ENCODE measurements at regions not wholly inside any gene's neighbourhood (a gene's known extent, or its start where the extent isn't known, plus 50 kb on each side); places are given as distances from the start of the nearest gene placed in this dataset.

DNA sequence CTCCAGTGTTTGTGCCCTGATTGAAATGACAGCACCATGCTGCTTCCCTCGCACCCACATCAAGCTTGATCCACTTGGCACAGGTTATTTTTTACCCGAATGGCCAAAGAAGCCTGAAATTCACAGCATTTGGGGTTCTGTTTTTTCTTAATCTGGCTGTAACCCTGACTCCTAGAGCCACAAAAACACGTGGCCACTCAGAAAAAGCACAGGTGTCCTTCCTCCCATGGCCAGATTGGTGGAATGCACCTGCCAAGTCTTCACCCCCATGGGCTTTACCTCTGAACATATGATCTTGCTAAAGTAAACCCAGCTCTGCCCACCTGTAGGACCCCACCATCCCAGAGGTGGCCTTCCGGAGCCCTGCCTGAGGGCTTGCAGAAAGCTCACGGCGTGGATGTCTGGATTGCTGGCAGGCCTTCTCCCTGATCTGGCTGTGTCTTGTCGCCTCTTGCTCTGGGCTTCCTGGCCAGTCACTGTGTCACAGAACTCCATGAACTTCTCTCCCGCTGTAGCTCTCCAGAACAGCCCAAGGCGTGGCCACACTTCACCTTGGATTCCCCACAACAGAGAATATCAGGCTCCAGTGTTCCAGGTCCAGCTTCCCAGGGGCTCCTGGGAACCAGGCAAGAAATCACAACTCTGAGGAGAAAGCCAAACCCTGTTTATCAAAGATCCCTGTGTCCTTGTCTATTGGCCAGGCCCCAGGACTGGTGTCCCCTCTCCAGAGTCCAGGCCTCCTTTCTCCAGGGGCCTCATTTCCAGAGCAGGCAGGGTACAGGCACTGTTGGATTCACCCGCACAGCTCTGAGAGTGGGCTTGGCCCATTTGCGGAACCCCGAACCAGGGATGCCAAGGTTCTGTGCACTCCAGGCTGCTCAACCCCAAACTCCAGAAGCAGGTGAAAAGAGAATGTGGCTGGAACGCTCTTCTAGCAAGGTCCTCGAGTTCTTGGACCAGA lies 272.5 kb downstream of the SYK start:
- TF ChIP-seq EZH2 (IDR thresholded peaks at IDR 0.05; ENCODE audit: borderline replicate concordance, low read depth, low read length, severe bottlenecking) (no peak), JUN (IDR thresholded peaks at IDR 0.05; ENCODE audit: borderline replicate concordance, insufficient read depth, insufficient read length, low read depth) (no peak), FOS (IDR thresholded peaks at IDR 0.05; ENCODE audit: borderline replicate concordance, insufficient read depth, low read length) (no peak), GATA2 (IDR thresholded peaks at IDR 0.05; ENCODE audit: insufficient read depth, insufficient read length, low read depth, low read length) (no peak), POLR2AphosphoS5 (IDR thresholded peaks at IDR 0.05; ENCODE audit: insufficient read depth, low read depth, low read length) (no peak), MYC (IDR thresholded peaks at IDR 0.05; ENCODE audit: low read depth, low read length) (no peak), MAX (IDR thresholded peaks at IDR 0.05; ENCODE audit: insufficient read depth, insufficient read length) (no peak), POLR2A (IDR thresholded peaks at IDR 0.05; ENCODE audit: low read depth, low read length) (no peak)
- TF ChIP-seq, protein P1, sequence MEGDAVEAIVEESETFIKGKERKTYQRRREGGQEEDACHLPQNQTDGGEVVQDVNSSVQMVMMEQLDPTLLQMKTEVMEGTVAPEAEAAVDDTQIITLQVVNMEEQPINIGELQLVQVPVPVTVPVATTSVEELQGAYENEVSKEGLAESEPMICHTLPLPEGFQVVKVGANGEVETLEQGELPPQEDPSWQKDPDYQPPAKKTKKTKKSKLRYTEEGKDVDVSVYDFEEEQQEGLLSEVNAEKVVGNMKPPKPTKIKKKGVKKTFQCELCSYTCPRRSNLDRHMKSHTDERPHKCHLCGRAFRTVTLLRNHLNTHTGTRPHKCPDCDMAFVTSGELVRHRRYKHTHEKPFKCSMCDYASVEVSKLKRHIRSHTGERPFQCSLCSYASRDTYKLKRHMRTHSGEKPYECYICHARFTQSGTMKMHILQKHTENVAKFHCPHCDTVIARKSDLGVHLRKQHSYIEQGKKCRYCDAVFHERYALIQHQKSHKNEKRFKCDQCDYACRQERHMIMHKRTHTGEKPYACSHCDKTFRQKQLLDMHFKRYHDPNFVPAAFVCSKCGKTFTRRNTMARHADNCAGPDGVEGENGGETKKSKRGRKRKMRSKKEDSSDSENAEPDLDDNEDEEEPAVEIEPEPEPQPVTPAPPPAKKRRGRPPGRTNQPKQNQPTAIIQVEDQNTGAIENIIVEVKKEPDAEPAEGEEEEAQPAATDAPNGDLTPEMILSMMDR (IDR thresholded peaks at IDR 0.05; ENCODE audit: extremely low read depth in 1 of 2, insufficient read depth in 1 of 2, low read depth in 1 of 2, low read length in 2 of 2), result no peak
- dilution Hi-C loops (cut with MboI; ENCODE audit: extremely low pct_ligation_motif_present, low sequenced_read_pairs), result no loop called here
- BruUV-seq (replicated peaks), result no TSS peak

More for the DNA sequence above, 272.5 kb downstream of the SYK start:
- Histone ChIP-seq H3K9ac (replicated peaks; ENCODE audit: extremely low read depth, insufficient read depth, low read length) (no peak overlapping the region), H3K36me3 (ENCODE audit: control insufficient read depth in 2 of 2, extremely low read depth in 1 of 2, insufficient read depth in 2 of 2, low read length in 2 of 2) (no peaks in the 10 kb centered on the region), H3K4me1 (ENCODE audit: control insufficient read depth, extremely low read depth, insufficient read depth, low read length) (no peaks in the 10 kb centered on the region), H3K9me3 (replicated peaks; ENCODE audit: control insufficient read depth, insufficient read depth, low read length) (no peaks in the 10 kb centered on the region), H2AFZ (ENCODE audit: low read depth, low read length) (no peak overlapping the region), H3K4me2 (ENCODE audit: insufficient read depth, low read length) (no peak overlapping the region), H3K9me1 (replicated peaks; ENCODE audit: control insufficient read depth, extremely low read depth, insufficient read depth, low read length) (no peaks in the 10 kb centered on the region), H3K79me2 (ENCODE audit: control insufficient read depth, insufficient read depth, low read length) (no peaks in the 10 kb centered on the region), H3K4me3 (replicated peaks in 1 of 3; ENCODE audit: insufficient read depth in 1 of 3, low read depth in 1 of 3, low read length in 3 of 3) (no peak overlapping the region), H3K27me3 (ENCODE audit: control insufficient read depth in 2 of 2, insufficient read depth in 2 of 2, low read length in 2 of 2) (no peaks in the 10 kb centered on the region), H3K27ac (ENCODE audit: insufficient read depth, low read depth, low read length) (no peak overlapping the region), H4K20me1 (replicated peaks; ENCODE audit: control insufficient read depth, extremely low read depth, insufficient read depth, low read length) (no peaks in the 10 kb centered on the region)
- FAIRE-seq (no peak), DNase-seq (ENCODE audit: low read depth, low spot score) (no peak)
- intact Hi-C loops (cut with micrococcal nuclease), result no loop called here
- POLR2A ChIA-PET, result no interaction called here
- CTCF ChIA-PET, result interaction anchor here (0.6 kb wide), 1 partner anchor 165 kb away, joined by 3 read pairs; no protein-coding TSS in a partner anchor
